ENCODE measurements at regions not wholly inside any gene's neighbourhood (a gene's known extent, or its start where the extent isn't known, plus 50 kb on each side); places are given as distances from the start of the nearest gene placed in this dataset.

DNA sequence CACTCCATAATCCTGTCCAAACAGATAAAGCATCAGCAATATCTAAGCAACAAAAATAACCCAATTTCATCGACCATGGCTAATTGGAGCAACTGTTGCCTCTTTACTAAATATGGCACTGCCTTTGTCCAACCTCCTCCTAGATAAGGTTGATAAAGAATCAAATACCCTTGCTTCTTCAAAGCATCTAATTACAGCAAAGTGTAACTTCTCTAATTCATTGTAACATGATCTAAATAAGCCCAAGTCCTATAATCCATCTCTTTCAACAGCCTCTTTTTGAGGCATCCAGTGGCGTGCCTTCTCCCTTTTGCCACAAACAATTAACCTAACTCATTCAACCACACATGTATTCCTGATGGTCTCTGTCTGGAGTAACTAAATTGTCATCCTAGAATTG, 81.7 kb upstream of the KLHL1 start:
- no peak overlapping the region for H3K4me3 ChIP-seq
- no peak overlapping the region for H3K9ac ChIP-seq (ENCODE audit: insufficient read length)
- no peaks in the 10 kb centered on the region for H3K9me3 ChIP-seq (ENCODE audit: low read depth, low read length)
- H3K36me3 ChIP-seq (ENCODE audit: insufficient read depth, low read length) = no peaks in the 10 kb centered on the region
- TF ChIP-seq EZH2 (IDR thresholded peaks at IDR 0.05) (no peak), FOXP2 (optimal IDR thresholded peaks at IDR 0.05; ENCODE audit: control extremely low read depth, extremely low read length, insufficient read depth) (no peak), POLR2AphosphoS5 (IDR thresholded peaks at IDR 0.05; ENCODE audit: borderline replicate concordance, low read depth, low read length) (no peak)
- DNase-seq (ENCODE audit: low read depth, low spot score) = no peak
- no peak overlapping the region for H3K27ac ChIP-seq

DNA sequence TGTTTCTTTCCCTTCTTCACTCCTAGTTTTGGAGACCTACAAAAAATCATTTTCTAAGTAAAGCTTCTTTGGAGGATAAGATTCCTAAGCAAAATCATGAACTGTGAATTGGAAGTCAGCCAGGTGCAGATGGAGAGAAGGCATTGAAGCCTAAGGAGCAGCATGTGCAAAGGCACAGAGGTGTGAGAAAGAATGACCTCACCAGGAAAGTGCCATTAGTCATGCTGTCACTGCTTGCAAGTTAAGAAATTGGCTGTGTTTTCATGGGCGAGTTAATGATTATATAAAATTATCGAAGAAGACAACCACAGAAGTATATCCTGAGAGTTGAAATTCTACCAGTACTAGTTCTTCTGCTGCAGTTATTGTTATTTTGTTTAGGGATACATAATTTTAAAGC, 80.3 kb upstream of the KLHL1 start:
- no peak overlapping the region for H3K9ac ChIP-seq (ENCODE audit: insufficient read length)
- no peaks in the 10 kb centered on the region for H3K9me3 ChIP-seq (ENCODE audit: low read depth, low read length)
- no peak for DNase-seq (ENCODE audit: low read depth, low spot score)
- no peaks in the 10 kb centered on the region for H3K36me3 ChIP-seq (ENCODE audit: insufficient read depth, low read length)
- no peak overlapping the region for H3K27ac ChIP-seq
- H3K4me3 ChIP-seq = no peak overlapping the region
- TF ChIP-seq FOXP2 (optimal IDR thresholded peaks at IDR 0.05; ENCODE audit: control extremely low read depth, extremely low read length, insufficient read depth) (no peak), POLR2AphosphoS5 (IDR thresholded peaks at IDR 0.05; ENCODE audit: borderline replicate concordance, low read depth, low read length) (no peak), EZH2 (IDR thresholded peaks at IDR 0.05) (no peak)

DNA sequence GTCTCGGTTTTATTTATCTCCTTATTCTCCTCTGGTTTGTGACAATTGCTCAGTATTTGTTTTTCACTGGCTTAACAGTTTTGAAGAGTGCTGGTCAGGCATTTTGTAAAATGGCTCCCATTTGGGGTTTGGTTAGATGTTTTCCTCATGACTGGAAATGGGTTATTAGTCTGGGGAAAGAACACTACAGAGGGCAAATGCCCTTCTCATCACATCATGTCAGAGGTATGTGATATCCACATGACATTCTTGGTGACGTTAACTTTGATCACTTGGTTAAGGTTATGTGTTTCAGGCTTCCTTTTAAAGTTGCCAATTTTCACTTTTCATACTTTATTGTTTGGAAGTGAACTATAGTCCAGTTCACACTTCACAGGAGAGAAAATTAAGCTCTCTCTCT, 74.8 kb upstream of the KLHL1 start:
- H3K4me3 ChIP-seq = no peak overlapping the region
- no peaks in the 10 kb centered on the region for H3K9me3 ChIP-seq (ENCODE audit: low read depth, low read length)
- H3K36me3 ChIP-seq (ENCODE audit: insufficient read depth, low read length) = no peaks in the 10 kb centered on the region
- TF ChIP-seq EZH2 (IDR thresholded peaks at IDR 0.05) (no peak), FOXP2 (optimal IDR thresholded peaks at IDR 0.05; ENCODE audit: control extremely low read depth, extremely low read length, insufficient read depth) (no peak), POLR2AphosphoS5 (IDR thresholded peaks at IDR 0.05; ENCODE audit: borderline replicate concordance, low read depth, low read length) (no peak)
- no peak overlapping the region for H3K9ac ChIP-seq (ENCODE audit: insufficient read length)
- DNase-seq (ENCODE audit: low read depth, low spot score) = no peak
- no peak overlapping the region for H3K27ac ChIP-seq

Measured in SK-N-MC (cell line).